Ectodermal cell (in vitro differentiated cells): ENCODE measurements at regions not wholly inside any gene's neighbourhood (a gene's known extent, or its start where the extent isn't known, plus 50 kb on each side); places are given as distances from the start of the nearest gene placed in this dataset.

Experiments
- H3K27ac ChIP-seq: 2 replicates; pipeline ENCODE4 v1.7.0; 2013; ENCODE audit warnings: mild to moderate bottlenecking, low read depth, low read length; ENCODE audit not compliant: insufficient read depth, poor library complexity, severe bottlenecking
- H3K27me3 ChIP-seq: 2 replicates; pipeline ENCODE4 v1.7.0; 2013; ENCODE audit warnings: mild to moderate bottlenecking, low read length; ENCODE audit not compliant: insufficient read depth, control insufficient read depth, poor library complexity, severe bottlenecking
- H3K36me3 ChIP-seq: one replicate; pipeline ENCODE4 v1.7.0; 2013; ENCODE audit warnings: low read length; ENCODE audit not compliant: control insufficient read depth, insufficient read depth
- H3K4me1 ChIP-seq: one replicate; pipeline ENCODE4 v1.7.0; 2013; ENCODE audit warnings: low read length; ENCODE audit not compliant: control insufficient read depth, insufficient read depth
- H3K4me3 ChIP-seq: 2 replicates; pipeline ENCODE4 v1.7.0; 2013; ENCODE audit warnings: low read depth, low read length, control low read depth; ENCODE audit not compliant: insufficient read depth
- H3K9me3 ChIP-seq: 2 replicates; pipeline ENCODE4 v1.7.0; 2013; ENCODE audit warnings: mild to moderate bottlenecking, low read length, moderate library complexity; ENCODE audit not compliant: control insufficient read depth
- WGBS, 2 experiments: methylation state at CpG; one replicate each; pipeline ENCODE4 v1.1.7; 2013; ENCODE audit warnings: missing lambda C conversion rate in 2 of 2; 5-methylcytosine and 5-hydroxymethylcytosine counted together

- Histone ChIP-seq H3K27ac (no peak overlapping the region), H3K27me3 (no peaks in the 10 kb centered on the region), H3K9me3 (no peaks in the 10 kb centered on the region), H3K4me3 (no peak overlapping the region), H3K36me3 (no peaks in the 10 kb centered on the region), H3K4me1 (no peaks in the 10 kb centered on the region)
- 95 to 100% methylated on average over 2 of the region's 2 CpGs for WGBS, 2 experiments
Observed at GRCh38 chr10:31623947-31624346, 304.7 kb downstream of the ARHGAP12 start.

- Histone ChIP-seq H3K9me3 (no peaks in the 10 kb centered on the region), H3K27ac (no peak overlapping the region), H3K27me3 (no peaks in the 10 kb centered on the region), H3K4me3 (no peak overlapping the region), H3K36me3 (no peaks in the 10 kb centered on the region), H3K4me1 (no peaks in the 10 kb centered on the region)
- 96 to 97% methylated on average over 3 of the region's 3 CpGs for whole genome bisulfite sequencing, 2 experiments
Observed at GRCh38 chr10:31623466-31623865, 304.4 kb downstream of the ZEB1 start.

DNA sequence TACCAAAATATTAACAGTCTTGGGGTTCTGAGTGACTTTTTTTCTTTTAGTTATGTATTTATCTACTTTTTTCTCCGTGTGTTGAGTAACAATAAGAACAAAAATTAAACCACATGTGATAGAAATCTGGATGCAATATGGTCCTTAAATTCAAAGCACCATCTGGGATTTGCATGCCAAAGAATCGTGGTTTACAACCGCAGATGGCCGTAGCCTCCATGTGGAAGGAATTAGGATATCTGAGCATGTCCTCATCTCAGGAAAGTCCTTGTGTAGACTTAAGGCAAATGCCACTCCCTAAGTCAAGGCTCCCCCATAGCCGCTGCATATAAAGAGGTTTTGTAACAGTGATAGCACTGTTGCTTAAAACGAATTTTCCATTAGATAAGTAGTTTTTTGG is 304.0 kb downstream of the ZEB1 start:
- Histone ChIP-seq H3K4me1 (no peaks in the 10 kb centered on the region), H3K36me3 (no peaks in the 10 kb centered on the region), H3K27ac (no peak overlapping the region), H3K9me3 (no peaks in the 10 kb centered on the region), H3K27me3 (no peaks in the 10 kb centered on the region), H3K4me3 (no peak overlapping the region)
- 91% methylated on average over 5 of the region's 6 CpGs for WGBS, 2 experiments

DNA sequence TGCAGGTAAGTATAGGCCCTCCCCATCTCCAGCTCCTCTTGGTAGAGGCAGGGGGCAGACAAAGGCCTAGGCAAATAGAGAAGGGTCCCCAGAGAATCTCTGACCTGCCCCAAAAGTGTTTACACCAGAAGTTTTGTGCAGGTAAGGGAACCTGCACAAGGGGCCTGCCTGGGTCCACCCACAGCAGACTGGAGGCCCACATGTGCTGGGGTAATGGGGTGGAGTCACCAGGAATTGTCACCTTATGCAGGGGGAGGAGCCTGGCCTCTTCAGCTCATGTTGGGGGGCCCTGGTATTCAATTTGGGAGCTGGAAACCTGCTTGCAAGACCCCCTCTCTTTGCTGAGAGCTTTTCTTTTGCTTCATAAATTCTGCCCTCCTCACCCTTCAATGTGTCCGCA is 302.7 kb downstream of the ZEB1 start:
- Histone ChIP-seq H3K27me3 (no peaks in the 10 kb centered on the region), H3K36me3 (no peaks in the 10 kb centered on the region), H3K27ac (no peak overlapping the region), H3K9me3 (no peaks in the 10 kb centered on the region), H3K4me3 (no peak overlapping the region), H3K4me1 (no peaks in the 10 kb centered on the region)
- 86 to 98% methylated on average over 1 of the region's 1 CpG for WGBS, 2 experiments

DNA sequence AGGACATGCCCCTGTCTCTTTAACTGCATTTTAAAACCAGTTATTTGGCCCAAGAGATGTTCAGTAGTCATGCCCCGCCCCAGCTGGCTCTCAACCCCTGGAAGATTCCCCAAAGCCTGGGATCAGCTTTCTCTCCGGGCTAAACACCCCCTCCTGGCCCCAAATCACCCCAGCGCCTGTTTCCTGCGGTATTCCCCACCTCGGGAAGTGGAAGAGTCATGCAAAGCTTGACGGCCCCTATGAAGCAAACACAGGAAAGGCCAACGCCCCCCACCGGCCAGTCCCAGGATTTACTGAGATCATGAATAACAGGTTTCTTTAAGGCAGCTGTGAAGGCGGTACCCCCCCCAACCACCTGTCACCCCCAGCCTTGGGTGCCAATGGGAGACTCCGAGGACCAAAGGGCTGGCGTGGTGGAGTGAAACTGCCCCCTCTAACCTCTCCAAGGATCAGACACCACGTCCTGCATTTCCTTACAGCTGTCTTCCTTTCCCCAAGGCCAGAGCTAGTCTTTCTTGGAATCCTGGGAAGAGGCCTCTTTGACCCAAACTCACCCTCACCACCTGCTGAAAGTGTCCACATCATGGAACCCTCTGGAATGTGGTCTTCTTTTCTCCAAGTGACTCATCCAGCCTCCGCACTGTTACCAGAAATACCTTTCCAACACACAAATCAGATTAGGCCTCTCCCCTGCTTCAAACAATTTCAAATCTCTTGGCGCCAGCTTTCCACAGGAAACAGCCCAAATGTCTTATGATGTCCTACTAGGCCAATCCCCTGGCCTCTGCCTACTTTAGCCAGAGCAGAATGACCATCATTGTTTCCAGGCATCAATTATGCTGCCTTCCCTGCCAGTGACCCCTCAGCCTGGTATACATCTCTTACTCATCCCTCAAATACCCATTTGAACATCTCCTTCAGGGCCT is 301.5 kb downstream of the ZEB1 start:
- H3K9me3 ChIP-seq, result no peaks in the 10 kb centered on the region
- H3K27me3 ChIP-seq, result no peaks in the 10 kb centered on the region
- no peaks in the 10 kb centered on the region for H3K4me1 ChIP-seq
- no peak overlapping the region for H3K4me3 ChIP-seq
- no peak overlapping the region for H3K27ac ChIP-seq
- no peaks in the 10 kb centered on the region for H3K36me3 ChIP-seq
- WGBS, 2 experiments, result 76 to 81% methylated on average over 14 of the region's 14 CpGs

- no peak overlapping the region for H3K27ac ChIP-seq
- H3K4me3 ChIP-seq, result no peak overlapping the region
- H3K36me3 ChIP-seq, result no peaks in the 10 kb centered on the region
- 91 to 94% methylated on average over 8 of the region's 8 CpGs for WGBS, 2 experiments
- H3K9me3 ChIP-seq, result no peaks in the 10 kb centered on the region
- H3K4me1 ChIP-seq, result no peaks in the 10 kb centered on the region
- H3K27me3 ChIP-seq, result no peaks in the 10 kb centered on the region
Observed at GRCh38 chr10:31619531-31620061, 300.6 kb downstream of the ZEB1 start.

DNA sequence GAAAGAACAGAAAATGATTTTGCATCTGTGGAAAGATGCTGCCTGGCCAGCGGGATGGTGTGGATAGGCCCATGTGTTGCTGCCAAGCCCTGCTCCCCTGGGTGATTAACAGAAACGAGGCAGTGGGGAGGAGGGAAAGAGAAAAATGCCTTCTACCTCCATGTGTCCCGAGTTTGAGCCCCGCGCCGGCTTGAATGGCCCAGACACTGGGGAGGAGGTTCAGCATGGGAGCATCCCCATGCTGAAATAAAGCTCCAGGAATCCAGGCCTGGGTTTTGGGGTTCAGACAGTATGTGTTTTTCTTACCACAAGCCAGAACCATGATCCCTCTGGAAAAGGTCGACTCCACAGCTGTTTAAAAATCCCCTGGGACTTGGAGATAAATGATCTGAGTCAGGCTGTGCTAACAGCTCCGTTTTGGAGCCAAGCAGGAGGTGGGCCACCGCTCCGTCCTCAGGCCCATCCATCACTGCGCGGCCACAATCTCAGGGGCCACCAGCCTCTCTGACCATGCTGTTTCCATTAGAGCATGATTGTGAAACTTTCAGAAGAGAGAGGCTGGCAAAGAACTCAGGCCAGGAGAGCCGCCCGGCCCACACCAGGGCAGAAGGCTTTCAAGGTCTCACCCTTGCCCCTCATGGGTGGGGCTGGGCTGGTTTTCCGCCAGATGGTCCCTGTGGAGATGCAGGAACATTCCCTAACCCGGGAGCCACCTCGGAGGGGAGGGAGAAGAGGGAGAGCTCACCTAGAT is 299.7 kb downstream of the ZEB1 start:
- WGBS, 2 experiments, result 90% methylated on average over 17 of the region's 17 CpGs
- Histone ChIP-seq H3K27ac (no peak overlapping the region), H3K4me3 (no peak overlapping the region), H3K4me1 (no peaks in the 10 kb centered on the region), H3K9me3 (no peaks in the 10 kb centered on the region), H3K36me3 (no peaks in the 10 kb centered on the region), H3K27me3 (no peaks in the 10 kb centered on the region)

DNA sequence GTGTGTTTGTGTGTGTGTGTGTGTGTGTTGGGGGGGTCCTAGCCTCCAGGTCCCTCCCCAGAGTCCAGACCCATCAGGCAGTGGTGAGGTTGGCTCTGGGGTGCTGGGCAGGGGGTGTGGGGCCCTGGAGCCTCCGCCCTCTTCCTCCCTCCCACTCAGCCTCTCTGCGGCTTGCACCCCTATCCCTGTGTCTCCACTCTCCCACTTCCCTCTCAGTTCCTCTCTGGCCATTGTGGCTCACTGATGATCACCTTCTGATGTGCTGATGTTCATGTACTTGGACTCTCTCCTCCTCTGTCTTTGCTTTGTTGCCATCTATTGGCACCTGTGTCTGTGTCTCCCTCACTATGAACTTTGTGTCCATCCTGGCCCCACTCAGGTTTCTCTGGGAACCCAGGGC is 298.7 kb downstream of the ZEB1 start:
- Histone ChIP-seq H3K27me3 (no peaks in the 10 kb centered on the region), H3K27ac (no peak overlapping the region), H3K36me3 (no peaks in the 10 kb centered on the region), H3K9me3 (no peaks in the 10 kb centered on the region), H3K4me3 (no peak overlapping the region), H3K4me1 (no peaks in the 10 kb centered on the region)
- 90 to 94% methylated on average over 2 of the region's 2 CpGs for WGBS, 2 experiments

DNA sequence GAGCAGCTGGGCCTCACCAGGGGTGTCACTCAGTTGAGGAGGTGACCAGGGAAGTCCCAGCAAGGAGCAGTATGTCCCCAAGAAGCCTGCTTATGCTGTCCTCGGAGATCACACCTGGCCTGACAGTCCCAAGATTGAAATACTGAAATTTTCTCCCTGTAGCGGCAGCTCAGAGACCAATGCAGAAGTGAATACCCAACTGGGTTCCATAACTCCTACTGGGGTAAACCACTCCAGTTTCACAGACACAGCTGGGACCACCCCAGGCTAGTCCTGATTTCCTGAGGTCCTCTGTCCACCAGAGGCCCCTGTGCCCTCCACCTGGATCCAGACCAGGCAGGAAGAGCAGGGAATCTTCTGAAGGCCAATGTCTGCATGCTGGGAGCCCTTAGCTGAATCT is 298.1 kb downstream of the ZEB1 start:
- Histone ChIP-seq H3K27ac (no peak overlapping the region), H3K4me3 (no peak overlapping the region), H3K36me3 (no peaks in the 10 kb centered on the region), H3K9me3 (no peaks in the 10 kb centered on the region), H3K4me1 (no peaks in the 10 kb centered on the region), H3K27me3 (no peaks in the 10 kb centered on the region)
- WGBS, 2 experiments, result 93 to 94% methylated on average over 2 of the region's 2 CpGs

- Histone ChIP-seq H3K4me3 (no peak overlapping the region), H3K27me3 (no peaks in the 10 kb centered on the region), H3K4me1 (no peaks in the 10 kb centered on the region), H3K9me3 (no peaks in the 10 kb centered on the region), H3K36me3 (no peaks in the 10 kb centered on the region), H3K27ac (no peak overlapping the region)
Observed at GRCh38 chr10:31615129-31615528, 296.1 kb downstream of the ZEB1 start.
